Kidney (tissue), 13 donors: ENCODE measurements at regions not wholly inside any gene's neighbourhood (a gene's known extent, or its start where the extent isn't known, plus 50 kb on each side); places are given as distances from the start of the nearest gene placed in this dataset.

ENCODE experiments used
- DNase-seq, 5 donors: peaks; one replicate each; pipeline ENCODE4 v3.0.0-alpha.2; 2013 to 2020
- FAIRE-seq: peaks from 2 replicates; lab custom pipeline; 2012; peaks lifted over from hg19 to GRCh38; lab: Jason Lieb, UNC
- H3K27ac ChIP-seq, 2 donors: one replicate each; pipeline ENCODE4 v1.7.0; 2013; ENCODE audit warnings: low read depth in 2 of 2, low read length in 2 of 2, inconsistent platforms in 1 of 2
- H3K27me3 ChIP-seq: one replicate; pipeline ENCODE4 v1.7.1; 2013; ENCODE audit warnings: low read length, inconsistent platforms; ENCODE audit not compliant: control insufficient read depth, insufficient read depth
- H3K36me3 ChIP-seq, 3 donors: one replicate each; pipeline versions ENCODE4 v1.7.0 to v1.7.1; 2013; ENCODE audit warnings: low read length in 3 of 3, control low read depth in 1 of 3, inconsistent platforms in 1 of 3; ENCODE audit not compliant: insufficient read depth in 3 of 3, control insufficient read depth in 2 of 3
- H3K4me1 ChIP-seq, 3 donors: one replicate each; pipeline versions ENCODE4 v1.7.0 to v1.7.1; 2013; ENCODE audit warnings: low read length in 3 of 3, inconsistent platforms in 1 of 3, low read depth in 1 of 3; ENCODE audit not compliant: control insufficient read depth in 2 of 3, insufficient read depth in 2 of 3
- H3K4me3 ChIP-seq, 3 donors: one replicate each; pipeline versions ENCODE4 v1.7.0 to v1.8.1; 2013; ENCODE audit warnings: low read length in 3 of 3, control low read depth in 1 of 3, inconsistent platforms in 1 of 3
- H3K9ac ChIP-seq, 3 donors: one replicate each; pipeline versions ENCODE4 v1.7.0 to v1.7.1; 2013; ENCODE audit warnings: low read length in 3 of 3, control low read depth in 1 of 3, inconsistent platforms in 1 of 3
- H3K9me3 ChIP-seq, 3 donors: one replicate each; pipeline versions ENCODE4 v1.7.0 to v1.7.1; 2013; ENCODE audit warnings: low read length in 3 of 3, control low read depth in 1 of 3, inconsistent platforms in 1 of 3; ENCODE audit not compliant: control insufficient read depth in 2 of 3, insufficient read depth in 1 of 3
- intact Hi-C: fragments of 100-400 bp; cut with DNase I; formaldehyde crosslinking; loops from one replicate; pipeline ENCODE4 v1.11.1; 2022
- TF ChIP-seq, protein P1 (sequence below): IDR thresholded peaks from 3 replicates; pipeline ENCODE4 v1.5.1; 2012; ENCODE audit warnings: mild to moderate bottlenecking, moderate library complexity, borderline replicate concordance; ENCODE audit not compliant: insufficient read depth; ENCODE audit errors: extremely low read depth
- donor health status: control.
- donor health status: control.
- donor health status: control.
- donor health status: control.
- donor health status: control.
- donor health status: DM: yes; HTN: yes; CAD: no.
- donor health status: Normal renal cell carcinoma (clear cell type).

DNA sequence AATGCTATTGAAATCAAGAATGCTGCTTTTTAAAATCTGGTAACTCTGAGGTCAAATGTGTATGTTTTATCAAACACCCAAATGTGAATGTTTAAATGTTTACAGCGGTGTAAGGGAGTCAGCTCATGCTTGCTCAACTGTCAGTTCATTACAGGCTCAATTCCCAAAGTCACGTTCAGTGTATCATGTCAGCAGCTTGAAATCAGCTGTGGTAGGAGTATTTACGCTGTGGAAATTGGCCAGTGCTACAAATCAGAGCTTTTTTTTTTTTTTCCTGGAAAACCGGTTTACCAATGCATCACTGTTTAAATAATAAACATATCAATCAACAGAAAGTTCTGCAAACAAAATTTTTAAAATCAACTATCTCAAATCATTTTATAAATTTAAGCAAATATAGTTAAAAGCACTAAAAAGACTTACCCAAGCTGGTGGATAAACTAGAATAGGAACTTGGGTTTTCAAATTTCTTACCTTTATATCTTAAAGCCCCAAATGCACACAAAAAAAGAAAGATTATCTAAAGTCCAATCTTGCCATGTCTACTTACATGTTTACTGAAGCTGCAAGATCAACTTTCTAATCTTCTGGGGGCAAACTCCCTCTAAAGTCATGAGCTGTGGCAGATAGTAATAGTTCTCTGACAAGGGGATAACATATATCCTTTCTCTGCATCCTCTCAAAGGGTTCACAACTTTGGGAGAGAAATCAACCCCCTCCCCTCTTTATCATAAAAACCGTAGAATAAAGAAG is 57.6 kb upstream of the GRAMD2B start:
- intact Hi-C loops: no loop called here
- peaks cover 17 to 24% (median 18%) of the 10 kb centered on the region in 3 donors for H3K4me1 ChIP-seq
- H3K27me3 ChIP-seq: no peaks in the 10 kb centered on the region
- no peak overlapping the region for H3K27ac ChIP-seq
- no peaks in the 10 kb centered on the region for H3K9me3 ChIP-seq
- H3K9ac ChIP-seq: no peak overlapping the region
- H3K4me3 ChIP-seq: no peak overlapping the region
- TF ChIP-seq, protein P1, sequence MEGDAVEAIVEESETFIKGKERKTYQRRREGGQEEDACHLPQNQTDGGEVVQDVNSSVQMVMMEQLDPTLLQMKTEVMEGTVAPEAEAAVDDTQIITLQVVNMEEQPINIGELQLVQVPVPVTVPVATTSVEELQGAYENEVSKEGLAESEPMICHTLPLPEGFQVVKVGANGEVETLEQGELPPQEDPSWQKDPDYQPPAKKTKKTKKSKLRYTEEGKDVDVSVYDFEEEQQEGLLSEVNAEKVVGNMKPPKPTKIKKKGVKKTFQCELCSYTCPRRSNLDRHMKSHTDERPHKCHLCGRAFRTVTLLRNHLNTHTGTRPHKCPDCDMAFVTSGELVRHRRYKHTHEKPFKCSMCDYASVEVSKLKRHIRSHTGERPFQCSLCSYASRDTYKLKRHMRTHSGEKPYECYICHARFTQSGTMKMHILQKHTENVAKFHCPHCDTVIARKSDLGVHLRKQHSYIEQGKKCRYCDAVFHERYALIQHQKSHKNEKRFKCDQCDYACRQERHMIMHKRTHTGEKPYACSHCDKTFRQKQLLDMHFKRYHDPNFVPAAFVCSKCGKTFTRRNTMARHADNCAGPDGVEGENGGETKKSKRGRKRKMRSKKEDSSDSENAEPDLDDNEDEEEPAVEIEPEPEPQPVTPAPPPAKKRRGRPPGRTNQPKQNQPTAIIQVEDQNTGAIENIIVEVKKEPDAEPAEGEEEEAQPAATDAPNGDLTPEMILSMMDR: no peak
- peak in 2 of 5 donors; percentile 57 to 71 for DNase-seq
- no peaks in the 10 kb centered on the region for H3K36me3 ChIP-seq
- FAIRE-seq: no peak

DNA sequence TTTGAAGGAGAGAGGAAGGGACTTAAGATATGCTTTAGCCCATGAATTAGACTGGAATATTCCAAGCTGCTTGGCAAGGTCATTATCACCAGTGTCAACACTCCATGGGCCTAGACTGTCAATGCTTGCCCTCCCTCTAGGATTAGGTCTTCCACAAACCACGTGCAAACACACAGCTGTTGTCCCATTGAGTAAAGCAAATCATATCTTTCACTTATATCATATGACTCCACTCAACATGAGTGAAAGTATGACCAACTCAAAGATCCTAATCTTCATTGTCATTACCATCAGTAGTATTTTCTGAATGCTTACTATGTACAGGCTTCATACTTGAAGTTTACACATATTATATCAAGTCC is 57.0 kb upstream of the GRAMD2B start:
- FAIRE-seq: no peak

DNA sequence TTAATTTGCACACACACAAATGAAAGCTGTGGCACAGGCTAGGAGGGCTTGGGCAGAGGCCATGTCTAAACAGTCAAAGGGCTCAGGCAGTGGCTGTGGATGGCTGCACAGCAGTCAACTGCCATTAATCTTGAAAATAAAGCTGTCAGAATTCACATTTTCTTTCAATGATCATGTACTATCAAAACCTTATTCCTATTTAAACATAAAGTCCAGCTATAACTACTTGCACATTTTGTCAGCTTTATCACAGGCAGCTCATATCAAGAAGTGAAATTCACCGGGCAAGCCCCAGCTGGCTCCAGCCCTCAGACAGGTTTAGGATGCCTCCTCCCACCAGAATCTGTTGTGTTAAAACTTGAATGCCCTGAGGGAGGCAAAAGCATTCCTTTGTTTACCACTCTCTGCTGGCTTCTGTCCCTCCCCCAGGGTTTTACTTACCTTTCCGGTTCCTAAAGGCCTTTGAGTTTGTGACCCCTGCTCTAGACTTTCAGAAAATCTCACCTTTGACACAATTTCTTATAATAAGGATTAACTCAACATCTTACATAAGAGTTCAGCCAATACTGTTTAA is 54.9 kb upstream of the GRAMD2B start:
- no peak for FAIRE-seq
- intact Hi-C loops: no loop called here

More for the DNA sequence above, 57.0 kb upstream of the GRAMD2B start:
- H3K9me3 ChIP-seq: no peaks in the 10 kb centered on the region
- H3K9ac ChIP-seq: no peak overlapping the region
- intact Hi-C loops: no loop called here
- H3K36me3 ChIP-seq: no peaks in the 10 kb centered on the region
- TF ChIP-seq, protein P1: no peak
- no peak overlapping the region for H3K4me3 ChIP-seq
- no peak for DNase-seq
- H3K27ac ChIP-seq: no peak overlapping the region
- H3K4me1 ChIP-seq: peaks cover 21 to 28% (median 21%) of the 10 kb centered on the region in 3 donors
- H3K27me3 ChIP-seq: no peaks in the 10 kb centered on the region

More for the DNA sequence above, 54.9 kb upstream of the GRAMD2B start:
- Histone ChIP-seq H3K36me3 (no peaks in the 10 kb centered on the region), H3K9me3 (no peaks in the 10 kb centered on the region), H3K27me3 (no peaks in the 10 kb centered on the region), H3K27ac (peak overlapping the region; percentile 66 to 89), H3K4me3 (no peak overlapping the region), H3K4me1 (peaks cover 21 to 28% (median 21%) of the 10 kb centered on the region in 3 donors), H3K9ac (no peak overlapping the region)
- TF ChIP-seq, protein P1: no peak
- peak in 4 of 5 donors; percentile 58 to 88 (median 75) for DNase-seq
